ENCODE measurements at regions not wholly inside any gene's neighbourhood (a gene's known extent, or its start where the extent isn't known, plus 50 kb on each side); places are given as distances from the start of the nearest gene placed in this dataset.

GRCh38 chr6:169844946-169845345, 93.5 kb downstream of the ERMARD start:
- Mint-ChIP-seq H3K9me3 (no peaks in the 10 kb centered on the region), H3K27ac (no peak overlapping the region), H3K4me1 (no peaks in the 10 kb centered on the region), H3K27me3 (ENCODE audit: low read depth) (peaks cover 37% of the 10 kb centered on the region), H3K36me3 (no peaks in the 10 kb centered on the region), H3K4me3 (no peak overlapping the region)
- TF ChIP-seq CTCF (IDR thresholded peaks at IDR 0.05; ENCODE audit: unreplicated experiment), result no peak
- peak in 1 of 2 experiments; percentile 31 for DNase-seq (ENCODE audit: low spot score in 2 of 2, unreplicated experiment in 2 of 2)

GRCh38 chr6:169843991-169844390, 92.6 kb downstream of the ERMARD start:
- Mint-ChIP-seq H3K4me1 (no peaks in the 10 kb centered on the region), H3K27me3 (ENCODE audit: low read depth) (peaks cover 40% of the 10 kb centered on the region), H3K4me3 (no peak overlapping the region), H3K27ac (no peak overlapping the region), H3K36me3 (no peaks in the 10 kb centered on the region), H3K9me3 (no peaks in the 10 kb centered on the region)
- TF ChIP-seq CTCF (IDR thresholded peaks at IDR 0.05; ENCODE audit: unreplicated experiment), result no peak
- no peak for DNase-seq (ENCODE audit: low spot score in 2 of 2, unreplicated experiment in 2 of 2)

GRCh38 chr6:169843110-169843509, 91.7 kb downstream of the ERMARD start:
- Mint-ChIP-seq H3K4me1 (no peaks in the 10 kb centered on the region), H3K9me3 (no peaks in the 10 kb centered on the region), H3K27ac (no peak overlapping the region), H3K27me3 (ENCODE audit: low read depth) (peaks cover 48% of the 10 kb centered on the region), H3K4me3 (no peak overlapping the region), H3K36me3 (no peaks in the 10 kb centered on the region)
- no peak for TF ChIP-seq CTCF (IDR thresholded peaks at IDR 0.05; ENCODE audit: unreplicated experiment)
- peak in 1 of 2 experiments; percentile 21 for DNase-seq (ENCODE audit: low spot score in 2 of 2, unreplicated experiment in 2 of 2)

GRCh38 chr6:169841907-169842606, 90.6 kb downstream of the ERMARD start:
- no peak for TF ChIP-seq CTCF (IDR thresholded peaks at IDR 0.05; ENCODE audit: unreplicated experiment)
- Mint-ChIP-seq H3K36me3 (no peaks in the 10 kb centered on the region), H3K27ac (no peak overlapping the region), H3K9me3 (no peaks in the 10 kb centered on the region), H3K4me3 (no peak overlapping the region), H3K4me1 (no peaks in the 10 kb centered on the region), H3K27me3 (ENCODE audit: low read depth) (peaks cover 54% of the 10 kb centered on the region)
- DNase-seq (ENCODE audit: low spot score in 2 of 2, unreplicated experiment in 2 of 2), result peak in 1 of 2 experiments; percentile 17

GRCh38 chr6:169841251-169841650, 89.8 kb downstream of the ERMARD start:
- no peaks in the 10 kb centered on the region for H3K4me1 Mint-ChIP-seq
- no peak for TF ChIP-seq CTCF (IDR thresholded peaks at IDR 0.05; ENCODE audit: unreplicated experiment)
- H3K36me3 Mint-ChIP-seq, result no peaks in the 10 kb centered on the region
- peaks cover 62% of the 10 kb centered on the region for H3K27me3 Mint-ChIP-seq (ENCODE audit: low read depth)
- H3K27ac Mint-ChIP-seq, result no peak overlapping the region
- no peaks in the 10 kb centered on the region for H3K9me3 Mint-ChIP-seq
- DNase-seq (ENCODE audit: low spot score in 2 of 2, unreplicated experiment in 2 of 2), result peak in 1 of 2 experiments; percentile 9
- H3K4me3 Mint-ChIP-seq, result no peak overlapping the region
